ENCODE measurements at regions not wholly inside any gene's neighbourhood (a gene's known extent, or its start where the extent isn't known, plus 50 kb on each side); places are given as distances from the start of the nearest gene placed in this dataset.

DNA sequence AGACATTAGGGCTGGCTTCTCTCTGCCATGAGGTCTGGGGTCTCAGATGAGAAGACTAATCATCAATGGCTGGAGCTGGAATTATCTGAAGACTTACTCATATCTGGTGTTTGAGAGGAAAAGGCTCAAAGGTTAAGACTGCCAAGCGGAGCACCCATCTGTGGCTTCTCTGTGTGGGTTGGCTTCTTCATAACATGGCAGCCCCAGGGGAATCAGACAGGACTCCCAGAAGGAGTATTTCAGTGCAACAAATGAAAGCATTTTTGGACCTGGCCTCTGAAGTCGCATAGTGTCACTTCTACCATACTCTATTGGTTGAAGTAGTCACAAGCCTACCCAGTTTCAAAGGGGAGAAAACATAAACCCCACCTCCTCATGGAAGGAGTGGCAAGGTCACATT lies 171.8 kb upstream of the KRR1 start:
- TF ChIP-seq ZNF274 (IDR thresholded peaks at IDR 0.05; ENCODE audit: low read depth, low read length), result no peak
- no peak overlapping the region for H3K4me3 ChIP-seq (ENCODE audit: low read length)

DNA sequence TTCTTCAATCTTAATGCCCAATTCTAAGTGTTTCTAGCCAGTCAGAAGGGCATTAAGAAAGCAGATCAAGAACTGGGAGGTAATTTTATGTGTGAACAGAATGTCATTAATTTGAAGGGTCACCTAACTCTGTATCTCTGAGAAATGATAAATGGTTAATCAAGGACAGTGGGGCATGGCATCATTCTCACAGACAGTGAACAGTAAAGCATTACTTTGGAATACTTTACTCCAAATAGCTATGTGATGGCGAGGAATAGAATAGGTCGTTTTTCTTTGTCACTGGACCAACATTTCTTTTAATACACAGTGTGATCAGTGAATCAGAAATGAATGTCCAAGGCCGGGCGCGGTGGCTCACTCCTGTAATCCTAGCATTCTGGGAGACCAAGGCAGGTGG lies 166.1 kb upstream of the KRR1 start:
- H3K4me3 ChIP-seq (ENCODE audit: low read length), result no peak overlapping the region
- TF ChIP-seq ZNF274 (IDR thresholded peaks at IDR 0.05; ENCODE audit: low read depth, low read length), result no peak

DNA sequence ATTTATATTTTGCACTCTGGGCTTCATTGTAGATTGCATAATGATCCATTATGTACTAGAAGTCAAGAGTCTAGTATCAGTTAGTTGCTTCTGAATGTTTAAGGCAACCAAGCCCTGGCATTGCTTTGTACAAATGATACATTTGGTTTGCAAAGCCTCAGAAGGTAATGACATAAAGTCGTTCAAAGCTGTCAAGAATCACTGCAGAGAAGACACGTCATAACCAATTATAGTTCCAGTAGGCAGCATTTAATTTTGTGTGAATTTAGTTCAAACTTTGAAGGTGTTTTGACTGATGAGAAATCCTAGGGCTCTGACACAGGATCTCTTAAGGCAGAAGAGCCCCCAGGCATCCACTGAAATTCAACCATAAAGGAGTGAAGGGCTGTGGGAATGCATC lies 163.0 kb upstream of the KRR1 start:
- TF ChIP-seq ZNF274 (IDR thresholded peaks at IDR 0.05; ENCODE audit: low read depth, low read length), result no peak
- no peak overlapping the region for H3K4me3 ChIP-seq (ENCODE audit: low read length)

DNA sequence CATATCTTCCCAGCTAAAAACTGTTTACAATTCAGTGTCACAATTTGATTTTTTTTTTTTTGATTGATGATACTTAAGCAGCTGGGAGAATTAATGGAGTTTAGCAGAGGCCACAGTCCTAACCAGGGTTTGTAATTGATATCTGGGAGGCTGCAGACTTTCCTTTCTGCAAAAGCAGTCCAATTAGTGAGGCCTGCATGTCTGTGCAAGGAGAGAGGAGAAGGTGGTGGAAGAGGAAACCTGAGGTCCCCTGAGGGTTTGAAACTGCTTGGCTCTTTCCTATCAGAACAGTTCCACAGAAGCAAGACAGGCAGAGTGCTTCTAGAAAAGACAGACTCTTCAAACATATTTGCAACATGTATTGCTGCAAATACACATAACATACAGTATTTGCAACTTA lies 160.8 kb upstream of the KRR1 start:
- H3K4me3 ChIP-seq (ENCODE audit: low read length), result no peak overlapping the region
- TF ChIP-seq ZNF274 (IDR thresholded peaks at IDR 0.05; ENCODE audit: low read depth, low read length), result no peak

DNA sequence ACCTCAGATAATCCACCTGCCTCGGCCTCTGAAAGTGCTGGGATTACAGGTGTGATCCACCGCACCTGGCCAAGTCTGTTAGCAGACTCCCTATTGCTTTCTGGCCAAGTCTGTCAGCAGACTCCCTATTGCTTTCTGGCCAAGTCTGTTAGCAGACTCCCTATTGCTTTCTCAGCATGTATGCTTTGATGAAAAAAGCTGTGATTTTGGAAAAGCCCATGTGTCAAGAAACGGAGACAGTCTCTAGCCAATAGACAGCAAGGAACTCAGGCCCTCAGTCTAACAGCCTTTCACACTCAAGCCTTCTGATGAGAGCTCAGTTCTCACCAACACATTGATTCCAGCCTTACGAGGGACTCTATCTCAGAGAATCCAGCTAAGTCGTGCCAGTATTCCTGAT lies 158.8 kb upstream of the KRR1 start:
- TF ChIP-seq ZNF274 (IDR thresholded peaks at IDR 0.05; ENCODE audit: low read depth, low read length), result no peak
- H3K4me3 ChIP-seq (ENCODE audit: low read length), result no peak overlapping the region

DNA sequence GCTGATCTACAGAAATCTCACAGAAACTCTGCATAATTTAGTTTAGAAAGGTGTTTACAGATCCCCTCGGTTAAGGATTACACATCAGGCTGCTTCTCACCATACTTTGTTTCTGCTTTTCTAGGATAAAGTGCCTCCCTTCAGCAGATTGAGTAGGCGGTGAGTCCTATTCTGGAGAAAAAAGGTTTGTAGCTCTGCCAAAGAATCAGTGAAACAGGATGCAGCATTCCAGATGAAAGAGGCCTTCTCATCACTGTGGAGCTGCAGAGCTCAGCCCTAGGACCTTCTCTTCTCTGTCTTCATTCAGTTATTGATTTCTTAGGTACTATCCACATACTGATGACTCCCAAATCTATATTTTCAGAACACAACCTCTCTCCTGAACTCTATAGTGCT lies 155.5 kb upstream of the KRR1 start:
- H3K4me3 ChIP-seq (ENCODE audit: low read length), result no peak overlapping the region
- TF ChIP-seq ZNF274 (IDR thresholded peaks at IDR 0.05; ENCODE audit: low read depth, low read length), result no peak

DNA sequence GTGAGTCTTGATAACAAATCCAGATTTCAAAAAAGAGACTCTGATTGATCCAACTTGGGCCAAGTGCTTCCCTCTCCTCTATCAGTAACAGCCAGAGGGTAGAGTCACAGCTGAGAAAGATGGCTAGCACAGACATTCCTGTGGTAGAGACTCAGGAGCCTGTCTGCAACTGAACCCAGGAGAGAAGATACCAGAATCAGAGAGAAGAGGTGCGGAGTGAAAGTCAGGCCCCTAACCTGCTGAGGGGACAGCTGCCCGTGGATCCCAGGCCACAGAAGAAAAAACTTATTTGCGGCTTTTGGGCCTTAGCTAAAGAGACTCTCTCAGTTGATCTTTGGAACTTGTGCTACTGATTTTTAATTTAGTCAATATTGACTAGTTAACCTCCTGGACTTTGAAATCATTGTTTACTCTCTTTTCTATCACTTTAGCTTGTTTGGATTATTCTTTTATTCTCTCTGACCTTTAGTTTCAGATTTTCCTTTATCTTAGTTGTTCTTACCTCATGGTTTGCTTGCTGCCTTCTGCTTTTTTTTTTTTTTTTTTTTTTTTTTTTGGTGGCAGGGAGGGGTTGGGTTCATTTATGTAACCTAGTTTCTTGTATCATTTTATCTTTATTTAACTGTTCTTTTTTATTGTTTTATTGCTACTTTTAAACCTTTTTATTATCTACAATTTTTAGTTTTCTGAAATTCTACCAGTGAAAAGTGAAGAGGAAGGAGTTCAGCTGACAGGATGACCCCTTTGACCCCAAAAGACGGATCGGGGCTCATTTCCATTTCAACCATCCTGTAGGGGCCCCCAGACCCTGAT lies 154.9 kb upstream of the KRR1 start:
- H3K4me3 ChIP-seq (ENCODE audit: low read length), result no peak overlapping the region
- no peak for TF ChIP-seq ZNF274 (IDR thresholded peaks at IDR 0.05; ENCODE audit: low read depth, low read length)

DNA sequence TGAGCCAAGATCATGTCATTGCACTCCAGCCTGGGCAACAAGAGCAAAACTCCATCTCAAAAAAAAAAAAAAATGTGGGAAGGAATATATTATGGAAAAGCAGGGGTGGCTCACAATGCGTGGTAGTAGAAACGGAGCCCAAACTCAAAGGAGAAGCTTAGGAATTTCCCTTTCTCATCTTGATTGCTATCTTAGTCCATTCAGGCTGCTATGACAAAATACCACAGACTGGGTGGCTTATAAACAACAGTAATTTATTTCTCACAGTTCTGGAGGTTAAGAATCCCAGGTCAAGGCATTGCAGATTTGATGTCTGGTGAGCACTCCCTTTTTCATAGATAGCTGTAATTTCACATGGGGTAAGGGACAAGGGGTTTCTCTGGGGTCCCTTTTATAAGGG lies 153.8 kb upstream of the KRR1 start:
- no peak for TF ChIP-seq ZNF274 (IDR thresholded peaks at IDR 0.05; ENCODE audit: low read depth, low read length)

DNA sequence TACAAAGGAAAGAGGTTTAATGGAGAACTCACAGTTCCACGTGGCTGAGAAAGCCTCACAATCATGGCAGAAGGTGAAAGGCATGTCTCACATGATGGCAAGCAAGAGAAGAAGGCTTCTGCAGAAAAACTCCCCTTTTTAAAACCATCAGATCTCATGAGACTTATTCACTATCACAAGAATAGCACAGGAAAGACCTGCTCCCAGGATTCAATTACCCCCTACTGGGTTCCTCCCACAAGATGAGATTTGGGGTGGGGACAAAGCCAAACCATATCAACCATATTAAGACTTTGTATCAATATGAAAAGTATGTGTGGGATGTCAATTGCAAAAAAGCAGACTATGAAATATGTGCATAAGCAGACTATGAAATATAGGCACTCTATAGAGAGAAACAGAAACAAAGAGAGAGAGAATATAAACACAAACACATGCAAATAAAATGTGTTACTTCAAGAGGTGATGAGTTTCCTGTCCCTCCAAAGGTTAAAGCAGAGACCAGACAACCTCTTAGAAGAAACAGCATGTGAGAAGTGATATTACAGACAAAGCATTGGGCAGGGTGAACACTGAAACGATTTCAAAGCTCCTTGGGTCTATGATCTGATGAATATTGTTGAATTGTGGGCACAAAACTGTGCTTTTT lies 151.2 kb upstream of the KRR1 start:
- H3K4me3 ChIP-seq (ENCODE audit: low read length), result no peak overlapping the region
- TF ChIP-seq ZNF274 (IDR thresholded peaks at IDR 0.05; ENCODE audit: low read depth, low read length), result no peak

More for the DNA sequence above, 153.8 kb upstream of the KRR1 start:
- no peak overlapping the region for H3K4me3 ChIP-seq (ENCODE audit: low read length)

DNA sequence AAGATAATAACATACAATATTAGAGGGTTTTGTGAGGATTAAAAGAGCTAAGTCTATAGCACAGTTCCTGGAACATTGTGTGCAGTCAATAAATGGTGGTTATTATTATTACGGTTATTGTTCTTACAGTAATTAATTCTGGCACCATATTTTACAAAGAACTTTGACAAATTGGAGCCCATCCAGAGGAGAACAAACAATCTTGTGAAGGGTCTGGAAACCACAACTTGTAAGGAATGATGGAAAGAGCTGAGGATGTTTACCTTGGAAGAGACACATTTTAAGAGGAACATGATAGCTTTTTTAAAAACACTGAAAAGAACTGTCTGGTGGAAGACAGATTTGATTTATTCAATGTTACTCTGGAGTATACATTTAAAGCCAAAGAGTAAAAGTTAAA lies 150.5 kb upstream of the KRR1 start:
- no peak for TF ChIP-seq ZNF274 (IDR thresholded peaks at IDR 0.05; ENCODE audit: low read depth, low read length)

DNA sequence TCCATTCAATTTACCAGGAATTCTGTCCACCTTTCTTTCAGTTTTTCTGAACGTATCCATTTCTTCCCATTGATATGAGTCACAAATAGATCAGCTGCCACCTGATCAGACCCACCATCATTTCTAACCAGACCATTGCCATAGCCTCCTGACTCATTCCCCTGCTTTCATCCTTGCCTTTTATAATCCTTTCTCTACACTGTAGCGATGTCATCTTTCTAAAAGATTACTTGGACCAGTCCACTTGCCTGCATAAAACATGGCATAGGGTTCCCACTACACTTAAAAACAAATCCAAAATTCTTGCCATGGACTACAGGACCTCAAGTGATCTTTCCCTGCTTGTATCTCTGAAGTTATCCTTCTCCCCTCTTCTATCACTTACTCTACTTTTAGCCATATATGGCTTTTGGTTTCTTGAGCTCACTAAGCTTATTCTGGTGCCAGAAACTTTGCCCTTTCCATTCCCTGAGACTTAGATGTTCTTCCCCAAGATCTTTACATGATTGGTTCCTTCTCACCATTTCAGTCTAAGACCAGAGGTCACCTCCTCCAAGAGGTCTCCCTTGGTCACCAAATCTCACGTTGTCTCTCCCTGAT lies 149.5 kb upstream of the KRR1 start:
- no peak overlapping the region for H3K4me3 ChIP-seq (ENCODE audit: low read length)
- TF ChIP-seq ZNF274 (IDR thresholded peaks at IDR 0.05; ENCODE audit: low read depth, low read length), result no peak

More for the DNA sequence above, 150.5 kb upstream of the KRR1 start:
- no peak overlapping the region for H3K4me3 ChIP-seq (ENCODE audit: low read length)

DNA sequence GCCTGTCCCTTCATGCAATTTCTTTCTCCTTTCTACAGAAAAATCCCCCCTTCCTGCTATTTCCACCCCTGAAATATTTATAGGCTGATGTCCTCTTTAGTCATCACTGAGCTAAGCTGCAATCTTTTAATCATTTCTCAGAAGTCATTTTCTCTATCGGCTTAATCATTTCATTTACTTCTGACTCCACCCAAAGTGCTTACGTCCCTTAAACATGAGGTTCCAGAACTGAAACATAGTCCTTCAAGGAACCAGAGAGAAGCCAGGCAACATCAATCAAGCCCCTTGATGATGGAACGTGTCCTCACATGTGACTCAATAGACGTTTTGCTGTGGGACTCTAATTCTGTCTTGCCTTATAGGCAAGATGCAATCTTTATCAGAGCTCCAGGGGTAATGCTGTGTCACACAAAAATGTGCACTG lies 148.7 kb upstream of the KRR1 start:
- no peak overlapping the region for H3K4me3 ChIP-seq (ENCODE audit: low read length)
- TF ChIP-seq ZNF274 (IDR thresholded peaks at IDR 0.05; ENCODE audit: low read depth, low read length), result no peak

DNA sequence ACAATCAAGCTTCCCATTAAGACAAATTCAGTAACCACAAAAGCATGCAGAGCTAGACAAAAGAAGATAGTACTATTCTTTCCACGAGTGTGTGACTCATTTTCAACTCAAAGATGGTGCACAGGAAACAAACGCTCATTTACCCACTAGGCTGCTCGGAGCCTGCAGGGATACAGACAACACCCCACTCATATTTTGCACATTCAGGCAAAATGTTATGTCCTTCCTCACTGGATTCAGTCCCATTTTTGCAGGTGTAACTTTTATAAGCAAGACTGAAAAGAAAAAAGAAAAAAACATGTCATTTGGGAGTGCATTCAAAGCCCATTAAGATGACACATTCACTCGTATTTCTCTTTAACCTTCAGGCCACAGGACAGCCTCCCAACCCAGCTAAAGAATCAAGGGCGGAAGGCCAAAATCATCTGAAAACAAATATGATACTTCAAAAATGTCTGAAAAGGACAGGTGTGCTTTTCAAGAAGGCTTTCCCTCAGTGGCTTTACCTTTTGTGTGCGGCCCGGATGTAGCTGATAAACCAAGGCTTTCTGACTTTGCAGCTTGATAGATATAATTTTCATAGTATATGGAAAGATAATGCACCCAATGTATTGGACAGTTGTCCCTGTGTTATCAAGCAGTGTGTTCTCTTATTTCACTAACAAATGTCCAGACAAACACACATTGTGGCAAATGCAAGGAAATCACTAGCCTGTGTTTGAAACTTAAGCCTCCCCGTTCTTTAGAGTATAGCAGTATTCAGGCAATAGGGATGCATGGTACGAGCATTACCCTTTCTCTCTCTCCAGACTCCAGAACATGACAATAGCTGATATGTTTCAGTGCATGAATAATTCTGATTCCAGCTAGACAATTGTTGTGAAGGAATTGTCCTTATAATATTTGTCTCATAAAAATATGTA lies 147.8 kb upstream of the KRR1 start:
- H3K4me3 ChIP-seq (ENCODE audit: low read length), result no peak overlapping the region
- TF ChIP-seq ZNF274 (IDR thresholded peaks at IDR 0.05; ENCODE audit: low read depth, low read length), result no peak

DNA sequence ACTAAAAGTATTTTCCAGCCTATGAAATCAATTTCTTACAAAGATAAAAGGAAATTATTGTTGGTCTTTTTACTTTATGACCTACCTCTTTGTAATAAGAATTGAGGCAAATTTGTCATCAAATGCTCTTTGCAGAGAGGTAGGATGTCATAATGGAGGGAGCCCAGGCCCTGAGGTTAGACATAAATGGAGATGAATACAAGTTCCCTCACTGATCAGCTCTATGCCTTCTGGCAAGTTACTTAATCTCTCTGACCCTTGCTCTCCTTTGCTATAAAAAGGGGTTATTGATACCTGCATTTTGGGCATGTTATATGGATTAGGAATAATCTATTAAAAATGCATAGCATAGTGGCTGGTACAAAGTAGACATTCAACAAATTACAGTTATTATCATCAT lies 146.9 kb upstream of the KRR1 start:
- no peak overlapping the region for H3K4me3 ChIP-seq (ENCODE audit: low read length)
- TF ChIP-seq ZNF274 (IDR thresholded peaks at IDR 0.05; ENCODE audit: low read depth, low read length), result no peak

Data from GM08714 (cell line).